ENCODE measurements at regions not wholly inside any gene's neighbourhood (a gene's known extent, or its start where the extent isn't known, plus 50 kb on each side); places are given as distances from the start of the nearest gene placed in this dataset.

DNA sequence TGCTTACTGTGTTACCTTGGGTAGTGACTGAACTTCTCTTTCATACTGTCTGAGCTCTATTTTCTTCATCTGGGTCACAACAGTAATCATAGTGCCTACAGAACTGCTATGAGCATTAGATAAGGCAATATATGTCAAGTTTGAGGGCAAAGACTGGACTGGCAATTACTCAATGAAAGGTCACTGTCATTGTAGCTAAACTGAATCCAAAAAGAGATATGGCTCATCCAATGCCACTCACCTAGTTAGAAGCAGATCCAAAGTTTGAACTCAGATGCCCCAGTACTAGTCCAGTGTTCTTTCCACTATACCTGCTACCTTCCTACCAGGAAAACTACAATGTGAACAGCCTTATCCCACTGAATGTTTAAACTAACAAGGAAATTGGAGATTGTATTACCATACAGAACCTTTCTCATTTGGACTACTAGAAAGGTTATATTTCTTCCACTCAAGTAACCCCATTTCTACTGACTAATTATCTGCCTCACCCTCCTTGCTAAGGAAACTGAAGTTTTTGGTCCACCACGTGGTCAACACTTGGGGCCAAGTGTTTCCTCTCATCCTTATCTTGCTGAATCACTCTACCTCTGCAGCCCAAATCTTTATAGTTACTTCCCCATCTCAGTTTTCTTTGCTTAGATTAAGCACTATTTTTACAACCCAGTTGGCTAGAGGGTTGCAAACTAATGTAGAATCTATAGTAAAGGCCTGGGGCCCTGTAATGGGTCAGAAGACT, 202.3 kb upstream of the LPP start:
- DNase-seq (ENCODE audit: low read depth in 2 of 2) = no peak

GRCh38 chr3:187952849-187953248, 201.1 kb upstream of the LPP start:
- DNase-seq (ENCODE audit: low read depth in 2 of 2) = no peak

- DNase-seq (ENCODE audit: low read depth in 2 of 2) = no peak
Observed at GRCh38 chr3:187954516-187954872, 199.5 kb upstream of the LPP start.

GRCh38 chr3:187954873-187955586, 198.9 kb upstream of the LPP start:
- no peak for DNase-seq (ENCODE audit: low read depth in 2 of 2)

DNA sequence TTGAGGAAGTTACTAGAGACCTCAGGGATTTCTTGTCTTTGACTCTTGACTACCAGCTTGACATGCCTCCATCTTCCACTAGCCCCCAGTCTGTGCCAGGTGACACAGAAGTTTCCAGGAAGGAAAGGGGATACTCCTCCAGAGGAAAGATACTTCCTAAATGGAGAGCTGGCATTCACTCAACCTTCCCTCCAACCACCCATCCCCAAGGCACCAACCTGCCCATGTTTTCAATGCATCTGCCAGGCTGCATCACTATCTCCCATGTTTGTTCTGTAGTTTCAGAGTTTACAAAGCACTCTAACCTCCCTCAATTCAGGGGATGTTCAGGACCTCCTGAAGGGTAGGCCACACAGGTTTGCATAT, 198.4 kb upstream of the LPP start:
- no peak for DNase-seq (ENCODE audit: low read depth in 2 of 2)

DNA sequence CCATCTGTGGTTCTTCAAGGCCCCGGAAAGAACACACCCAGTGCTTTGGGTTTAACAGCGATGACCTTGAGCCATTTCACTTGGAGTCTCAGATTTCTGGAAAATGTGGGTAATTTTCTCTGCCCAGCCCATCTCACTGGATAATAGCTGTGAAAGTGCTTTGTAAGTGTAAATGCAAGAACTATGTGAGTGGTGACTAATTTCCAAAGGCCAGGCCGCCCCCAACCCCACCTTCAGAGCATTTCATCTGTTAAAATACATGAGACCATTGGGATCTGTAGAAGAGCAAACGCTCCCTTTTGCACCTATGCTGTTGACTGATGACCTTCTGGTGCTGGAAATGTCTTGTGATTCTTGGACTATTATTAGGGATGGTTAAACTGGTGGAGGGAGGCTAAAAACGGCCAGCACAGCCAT, 196.8 kb upstream of the LPP start:
- DNase-seq (ENCODE audit: low read depth in 2 of 2) = no peak

- DNase-seq (ENCODE audit: low read depth in 2 of 2) = no peak
Observed at GRCh38 chr3:187957582-187957981, 196.4 kb upstream of the LPP start.

DNA sequence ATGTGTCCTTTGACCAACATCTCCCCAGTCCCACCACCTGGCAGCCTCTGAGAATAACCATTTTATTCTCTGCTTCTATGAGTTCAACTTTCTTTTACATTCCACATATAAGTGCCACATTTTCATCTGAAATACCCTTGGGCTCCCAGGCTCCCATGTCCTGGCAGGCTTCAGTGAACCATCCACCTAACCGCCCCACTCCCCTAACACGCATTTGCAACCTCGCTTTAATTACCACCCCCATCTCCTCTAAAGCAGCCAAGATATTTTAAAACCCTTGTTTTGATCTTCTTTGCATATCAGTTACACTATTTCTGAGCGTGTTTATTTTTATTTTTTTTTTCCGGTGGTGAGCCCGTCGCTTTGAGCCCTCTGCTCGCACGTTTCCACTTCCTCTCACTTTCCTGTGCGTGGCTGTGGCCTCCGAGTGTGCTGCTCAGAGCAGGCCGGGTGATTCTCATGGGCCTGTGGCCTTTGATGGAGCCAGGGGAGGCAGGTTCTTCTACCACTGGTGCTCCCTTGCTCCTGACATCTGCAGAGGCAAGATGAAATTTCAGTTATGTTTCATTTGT, 195.4 kb upstream of the LPP start:
- no peak for DNase-seq (ENCODE audit: low read depth in 2 of 2)

- no peak for DNase-seq (ENCODE audit: low read depth in 2 of 2)
Observed at GRCh38 chr3:187960820-187961219, 193.1 kb upstream of the LPP start.

GRCh38 chr3:187961366-187961765, 192.6 kb upstream of the LPP start:
- DNase-seq (ENCODE audit: low read depth in 2 of 2) = no peak

DNA sequence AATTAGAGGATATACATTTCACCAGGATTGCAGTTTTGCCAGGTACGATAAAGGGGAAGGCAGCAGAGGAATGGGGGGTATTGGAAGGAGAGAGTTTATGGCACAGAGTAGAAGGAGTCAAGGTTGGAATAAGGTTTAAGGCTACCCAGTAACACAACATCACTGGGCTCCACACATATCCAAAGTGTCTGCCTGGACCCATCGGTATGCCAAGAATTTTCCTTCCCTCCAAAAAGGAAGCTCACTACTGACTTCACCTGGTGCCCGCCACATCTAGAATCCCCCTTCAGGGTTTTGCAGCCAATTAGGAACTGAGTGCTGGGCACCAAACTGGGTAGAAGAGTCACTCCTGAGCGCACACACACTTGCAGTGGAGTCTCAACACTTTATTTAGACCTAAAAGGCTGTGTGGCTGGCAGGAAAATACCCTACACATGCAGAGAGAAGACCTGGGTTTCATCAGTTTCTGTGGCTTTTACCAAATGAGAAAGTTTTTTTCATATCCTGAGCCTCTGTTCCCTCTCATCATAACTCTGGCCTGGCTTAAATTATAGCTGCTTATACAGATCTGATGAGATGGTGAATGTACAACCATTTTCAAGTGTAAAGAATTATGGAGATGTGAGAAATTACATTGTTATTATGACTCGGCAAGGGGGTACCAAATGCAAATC, 190.8 kb upstream of the LPP start:
- DNase-seq (ENCODE audit: low read depth in 2 of 2) = no peak

DNA sequence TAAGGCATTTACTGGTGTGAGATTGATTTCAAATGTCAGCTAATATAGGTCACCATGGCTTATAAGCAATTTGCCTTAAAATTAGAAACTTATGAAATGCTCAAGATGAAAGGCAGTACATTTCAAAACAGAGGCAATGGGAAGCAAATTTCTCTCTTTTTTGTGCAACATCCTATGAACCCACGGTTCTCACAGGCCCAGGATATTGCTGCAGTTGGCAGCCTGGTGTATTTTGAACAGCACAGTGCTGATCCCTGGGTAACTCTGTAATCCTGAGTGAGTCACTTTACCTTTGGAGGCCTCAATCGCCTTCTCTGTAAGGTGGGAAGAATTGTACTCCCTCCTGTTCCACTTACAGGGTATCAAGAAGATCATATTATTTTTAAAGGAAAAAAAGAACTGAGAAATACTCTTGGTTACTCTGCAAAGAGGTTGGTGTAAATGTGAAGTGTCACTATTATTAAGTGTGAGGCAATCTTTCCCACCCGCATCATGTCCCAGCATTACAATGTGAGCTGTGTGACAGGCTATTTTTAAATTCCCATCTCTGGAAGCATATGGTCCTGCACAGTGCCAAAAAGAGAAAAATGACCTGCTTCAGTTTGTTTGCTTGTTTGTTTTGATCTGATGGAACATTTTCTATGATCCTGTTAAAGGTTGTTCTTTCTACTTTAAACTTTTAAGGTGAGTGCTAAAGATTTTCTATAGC, 190.1 kb upstream of the LPP start:
- no peak for DNase-seq (ENCODE audit: low read depth in 2 of 2)

DNA sequence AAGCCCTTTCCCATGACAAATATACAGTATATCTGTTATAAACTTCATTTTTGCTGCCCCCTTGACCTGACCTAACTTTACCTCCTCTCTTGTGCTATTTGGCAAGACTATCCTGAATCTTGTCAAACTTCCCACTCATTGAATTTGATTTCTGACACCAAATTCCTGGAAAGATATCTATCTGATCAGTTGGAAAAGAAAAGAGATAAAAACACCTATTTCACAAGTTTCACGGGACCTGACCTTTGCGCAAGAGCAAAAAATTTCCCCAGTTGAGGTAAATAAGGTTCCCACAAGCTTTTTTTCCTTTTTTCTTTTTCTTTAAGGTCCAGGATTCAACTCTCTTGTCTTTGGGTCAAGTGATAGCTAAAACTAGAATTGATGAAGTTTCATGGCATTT, 189.2 kb upstream of the LPP start:
- no peak for DNase-seq (ENCODE audit: low read depth in 2 of 2)

DNA sequence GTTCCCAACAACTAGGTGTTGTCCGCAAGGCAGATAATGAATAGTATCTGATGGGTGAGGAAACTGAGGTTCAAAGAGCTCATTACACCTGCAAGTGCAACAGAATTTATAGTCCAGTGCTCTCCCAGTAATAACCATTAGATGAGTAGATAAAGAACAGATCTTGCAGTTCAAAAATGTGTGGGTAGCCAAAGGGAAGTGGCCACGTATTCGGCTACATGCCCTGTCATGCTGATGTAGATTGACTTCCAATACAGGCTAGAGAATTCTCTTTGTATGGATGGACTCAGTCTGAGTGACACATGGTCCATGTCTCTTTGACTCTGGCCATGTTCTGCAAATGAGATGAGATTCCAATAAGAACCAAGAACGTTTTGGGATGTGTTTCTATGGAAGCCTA, 187.9 kb upstream of the LPP start:
- DNase-seq (ENCODE audit: low read depth in 2 of 2) = no peak

DNA sequence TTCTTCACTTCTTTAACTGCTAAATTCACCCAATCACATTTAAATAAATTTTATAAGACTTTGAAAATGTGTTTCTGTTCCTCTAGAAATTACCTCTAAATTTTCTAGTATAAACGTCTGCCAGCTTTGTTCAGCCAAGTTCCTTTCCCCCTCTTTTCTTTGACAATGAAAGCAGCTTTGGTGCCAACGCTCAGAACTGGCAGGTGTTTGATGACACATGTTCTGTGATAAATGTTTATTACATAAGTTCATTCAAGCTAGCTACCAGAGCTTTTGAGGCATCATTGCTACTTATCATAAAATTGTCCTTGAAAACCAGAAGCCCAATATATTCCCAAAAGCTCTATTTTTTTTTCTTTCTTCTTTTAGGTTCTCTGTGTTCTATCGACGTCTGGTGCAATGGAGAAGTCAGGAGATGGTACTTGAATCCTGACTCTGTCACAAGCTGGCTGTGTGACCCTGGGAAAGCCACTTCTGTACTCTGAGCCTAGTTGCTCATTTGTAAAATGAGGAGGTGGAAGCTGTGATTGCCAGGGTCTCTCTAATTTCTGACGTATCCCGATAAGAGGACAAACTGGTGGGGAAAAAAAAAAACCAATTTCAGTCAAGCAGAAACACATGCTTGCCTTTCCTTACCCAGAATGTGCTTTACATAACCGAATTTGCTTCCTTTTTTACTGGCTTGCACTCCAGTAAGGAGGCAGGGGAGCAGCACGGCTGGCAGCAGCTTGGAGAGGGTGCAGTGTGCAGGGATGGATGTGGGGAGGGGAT, 187.1 kb upstream of the LPP start:
- no peak for DNase-seq (ENCODE audit: low read depth in 2 of 2)

- no peak for DNase-seq (ENCODE audit: low read depth in 2 of 2)
Observed at GRCh38 chr3:187967993-187968392, 186.0 kb upstream of the LPP start.

GRCh38 chr3:187968883-187969580, 184.9 kb upstream of the LPP start:
- no peak for DNase-seq (ENCODE audit: low read depth in 2 of 2)

DNA sequence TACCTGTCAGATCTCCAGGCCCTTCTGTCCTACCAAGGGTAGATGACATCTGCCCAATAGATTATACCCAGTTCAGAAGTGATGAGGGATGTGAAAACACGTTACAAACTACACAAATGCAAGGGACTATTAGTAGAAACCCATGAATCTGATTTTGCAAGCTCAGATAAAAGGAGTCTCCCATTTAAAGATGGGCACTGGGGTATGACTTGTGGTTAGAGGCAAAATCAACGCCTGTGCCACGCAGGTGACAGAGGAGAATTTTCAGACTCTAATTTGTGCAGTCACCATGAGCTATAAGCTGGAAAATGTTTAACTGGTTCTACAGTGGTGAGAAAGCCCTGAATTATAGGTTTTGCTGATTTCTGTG, 184.4 kb upstream of the LPP start:
- no peak for DNase-seq (ENCODE audit: low read depth in 2 of 2)

GRCh38 chr3:187970106-187970505, 183.9 kb upstream of the LPP start:
- no peak for DNase-seq (ENCODE audit: low read depth in 2 of 2)

- DNase-seq (ENCODE audit: low read depth in 2 of 2) = no peak
Observed at GRCh38 chr3:187971629-187972028, 182.3 kb upstream of the LPP start.

DNA sequence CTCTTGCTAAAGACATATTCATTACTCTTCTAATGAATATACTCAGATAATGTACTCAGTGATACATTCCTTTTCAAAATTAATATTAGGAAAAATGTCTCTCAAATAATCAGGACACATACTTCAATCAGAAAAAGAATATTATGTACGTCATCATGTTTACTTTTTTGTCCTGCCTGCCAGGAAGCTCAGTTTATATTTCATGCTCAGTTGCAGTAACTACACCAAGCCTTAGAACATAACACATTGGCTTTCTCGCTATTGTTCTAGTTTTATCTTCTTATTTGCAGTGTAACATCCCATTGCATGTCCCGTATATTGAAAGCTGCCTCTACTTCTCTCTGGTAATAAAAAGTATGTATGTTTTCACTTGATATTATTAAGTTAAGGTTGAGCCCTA, 181.5 kb upstream of the LPP start:
- no peak for DNase-seq (ENCODE audit: low read depth in 2 of 2)
